ENCODE measurements at regions not wholly inside any gene's neighbourhood (a gene's known extent, or its start where the extent isn't known, plus 50 kb on each side); places are given as distances from the start of the nearest gene placed in this dataset.

DNA sequence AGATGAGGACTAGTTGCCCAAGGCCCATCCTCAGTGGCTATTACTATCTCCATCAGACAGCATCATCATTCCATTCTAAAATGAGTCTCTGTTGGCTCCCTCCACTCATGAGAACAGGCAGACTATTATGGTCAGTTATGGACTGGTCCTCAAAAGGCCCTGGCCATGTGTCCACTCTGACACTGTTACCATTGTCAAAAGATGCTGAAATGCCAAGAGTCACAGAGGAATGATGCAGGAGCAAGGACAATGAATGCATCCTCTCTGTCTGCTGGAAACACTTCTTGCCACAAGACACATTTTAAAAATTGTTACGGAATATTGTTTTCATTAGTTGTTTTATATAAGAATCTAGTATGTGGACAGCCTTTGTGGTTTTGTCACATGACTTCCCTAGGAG, 53.3 kb upstream of the STT3B start:
- no peak for TF ChIP-seq POLR2A (IDR thresholded peaks at IDR 0.05; ENCODE audit: extremely low read depth, insufficient read length)
- no peak for TF ChIP-seq MYC (IDR thresholded peaks at IDR 0.05; ENCODE audit: low read depth, low read length)
- TF ChIP-seq, protein P1, sequence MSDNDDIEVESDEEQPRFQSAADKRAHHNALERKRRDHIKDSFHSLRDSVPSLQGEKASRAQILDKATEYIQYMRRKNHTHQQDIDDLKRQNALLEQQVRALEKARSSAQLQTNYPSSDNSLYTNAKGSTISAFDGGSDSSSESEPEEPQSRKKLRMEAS (IDR thresholded peaks at IDR 0.05; ENCODE audit: low read depth, low read length), result no peak
- TF ChIP-seq, protein P2, sequence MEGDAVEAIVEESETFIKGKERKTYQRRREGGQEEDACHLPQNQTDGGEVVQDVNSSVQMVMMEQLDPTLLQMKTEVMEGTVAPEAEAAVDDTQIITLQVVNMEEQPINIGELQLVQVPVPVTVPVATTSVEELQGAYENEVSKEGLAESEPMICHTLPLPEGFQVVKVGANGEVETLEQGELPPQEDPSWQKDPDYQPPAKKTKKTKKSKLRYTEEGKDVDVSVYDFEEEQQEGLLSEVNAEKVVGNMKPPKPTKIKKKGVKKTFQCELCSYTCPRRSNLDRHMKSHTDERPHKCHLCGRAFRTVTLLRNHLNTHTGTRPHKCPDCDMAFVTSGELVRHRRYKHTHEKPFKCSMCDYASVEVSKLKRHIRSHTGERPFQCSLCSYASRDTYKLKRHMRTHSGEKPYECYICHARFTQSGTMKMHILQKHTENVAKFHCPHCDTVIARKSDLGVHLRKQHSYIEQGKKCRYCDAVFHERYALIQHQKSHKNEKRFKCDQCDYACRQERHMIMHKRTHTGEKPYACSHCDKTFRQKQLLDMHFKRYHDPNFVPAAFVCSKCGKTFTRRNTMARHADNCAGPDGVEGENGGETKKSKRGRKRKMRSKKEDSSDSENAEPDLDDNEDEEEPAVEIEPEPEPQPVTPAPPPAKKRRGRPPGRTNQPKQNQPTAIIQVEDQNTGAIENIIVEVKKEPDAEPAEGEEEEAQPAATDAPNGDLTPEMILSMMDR (IDR thresholded peaks at IDR 0.05; ENCODE audit: low read depth, low read length), result no peak
- no peak overlapping the region for H3K4me3 ChIP-seq (ENCODE audit: low read depth, low read length)
- DNase-seq (ENCODE audit: low read depth), result no peak

DNA sequence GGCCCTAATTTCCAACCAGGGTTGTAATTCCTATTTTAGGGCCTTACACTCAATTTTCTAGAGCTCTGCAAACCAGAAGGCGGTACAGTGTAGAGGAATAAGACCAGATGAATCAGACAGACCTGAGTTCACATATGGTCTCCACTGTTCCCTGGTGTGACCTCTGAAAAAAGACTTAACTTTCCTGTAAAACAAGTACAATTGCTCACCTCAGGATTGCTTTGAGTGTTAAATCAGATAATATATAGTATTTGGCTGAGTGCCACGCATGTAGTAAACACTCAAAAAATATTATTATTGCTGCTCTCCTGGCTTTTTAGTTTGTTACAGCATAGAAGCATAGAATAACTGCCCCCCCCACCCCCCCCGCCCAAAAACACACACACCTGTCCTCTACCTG, 51.0 kb upstream of the STT3B start:
- TF ChIP-seq, protein P2 (IDR thresholded peaks at IDR 0.05; ENCODE audit: low read depth, low read length), result no peak
- TF ChIP-seq POLR2A (IDR thresholded peaks at IDR 0.05; ENCODE audit: extremely low read depth, insufficient read length) (no peak), MYC (IDR thresholded peaks at IDR 0.05; ENCODE audit: low read depth, low read length) (no peak)
- TF ChIP-seq, protein P1 (IDR thresholded peaks at IDR 0.05; ENCODE audit: low read depth, low read length), result no peak
- no peak for DNase-seq (ENCODE audit: low read depth)
- no peak overlapping the region for H3K4me3 ChIP-seq (ENCODE audit: low read depth, low read length)

DNA sequence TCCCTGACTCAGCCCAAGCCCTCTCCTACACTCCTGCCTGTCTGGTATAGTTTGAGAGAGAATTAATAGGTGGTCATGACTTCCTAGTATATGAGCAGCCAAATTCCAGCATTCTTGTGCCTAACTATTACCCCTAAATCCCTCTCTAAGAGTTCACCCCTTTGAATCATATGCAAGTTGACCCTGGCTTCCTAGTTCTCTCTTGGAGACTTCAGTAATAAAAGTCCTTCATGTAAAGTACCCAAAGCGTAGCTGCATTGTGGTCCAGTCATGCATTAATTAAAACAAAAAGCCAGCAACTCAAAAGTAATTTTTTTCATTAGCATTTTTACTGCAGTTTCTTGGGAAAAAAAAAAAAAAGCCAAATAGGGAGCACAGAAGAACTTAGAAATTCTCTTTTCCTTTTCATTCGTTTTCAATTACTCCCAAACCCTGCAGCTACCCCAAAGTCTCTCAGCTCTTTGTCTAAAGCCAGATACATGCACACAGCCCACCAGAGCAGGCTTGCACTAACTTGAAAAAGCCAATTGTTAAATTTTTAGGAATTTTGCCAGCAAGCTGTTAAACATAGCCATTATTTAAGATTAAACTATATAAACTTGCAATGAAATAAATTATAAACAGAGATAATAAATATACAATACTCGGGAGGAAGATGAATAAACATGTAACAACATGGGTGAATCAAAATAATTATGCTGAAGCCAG, 50.1 kb upstream of the STT3B start:
- DNase-seq (ENCODE audit: low read depth), result no peak
- H3K4me3 ChIP-seq (ENCODE audit: low read depth, low read length), result no peak overlapping the region
- TF ChIP-seq POLR2A (IDR thresholded peaks at IDR 0.05; ENCODE audit: extremely low read depth, insufficient read length), result no peak
- TF ChIP-seq, protein P2 (IDR thresholded peaks at IDR 0.05; ENCODE audit: low read depth, low read length), result no peak
- no peak for TF ChIP-seq MYC (IDR thresholded peaks at IDR 0.05; ENCODE audit: low read depth, low read length)
- TF ChIP-seq, protein P1 (IDR thresholded peaks at IDR 0.05; ENCODE audit: low read depth, low read length), result no peak
